Bronchial epithelial cell (primary cell): ENCODE measurements at regions not wholly inside any gene's neighbourhood (a gene's known extent, or its start where the extent isn't known, plus 50 kb on each side); places are given as distances from the start of the nearest gene placed in this dataset.

Experiments used
- DNase-seq: peaks from one replicate; pipeline ENCODE4 v3.0.0-alpha.2; 2010; ENCODE audit warnings: low read depth
- FAIRE-seq: peaks from 2 replicates; lab custom pipeline; 2011; peaks lifted over from hg19 to GRCh38; lab: Jason Lieb, UNC
- H3K27me3 ChIP-seq: 2 replicates; pipeline ENCODE4 v1.5.1; 2011; ENCODE audit warnings: low read length; ENCODE audit not compliant: control insufficient read depth, insufficient read depth
- H3K36me3 ChIP-seq: 2 replicates; pipeline ENCODE4 v1.5.1; 2011; ENCODE audit warnings: low read length; ENCODE audit not compliant: control insufficient read depth, insufficient read depth
- H3K4me3 ChIP-seq: 2 replicates; pipeline ENCODE4 v1.5.1; 2011; ENCODE audit warnings: mild to moderate bottlenecking, low read depth, low read length, control low read depth
- TF ChIP-seq, protein P1 (sequence below): IDR thresholded peaks from 2 replicates; pipeline ENCODE4 v1.5.1; 2011; ENCODE audit warnings: mild to moderate bottlenecking, moderate library complexity, low read length, control low read depth, inconsistent platforms; ENCODE audit not compliant: insufficient read depth, severe bottlenecking

DNA sequence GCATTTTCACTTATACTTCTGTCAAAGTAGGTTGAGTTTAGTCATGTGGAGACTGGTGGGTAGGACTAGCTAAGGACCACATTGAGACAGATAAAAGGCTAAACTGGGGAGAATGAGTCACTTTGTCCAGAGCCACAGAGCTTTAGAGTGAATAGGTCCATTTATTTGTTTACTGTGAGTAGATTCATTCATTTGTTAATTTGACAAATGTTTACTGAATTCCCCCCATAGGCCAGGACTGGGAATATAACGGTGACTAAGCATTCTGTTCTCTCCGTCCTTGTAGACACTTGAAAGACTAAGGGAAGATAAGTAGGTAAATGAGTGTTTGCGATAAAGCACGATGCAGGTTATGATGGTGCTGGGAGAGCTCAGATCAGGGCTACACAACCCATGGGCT, 699.7 kb upstream of the ID4 start:
- TF ChIP-seq, protein P1, sequence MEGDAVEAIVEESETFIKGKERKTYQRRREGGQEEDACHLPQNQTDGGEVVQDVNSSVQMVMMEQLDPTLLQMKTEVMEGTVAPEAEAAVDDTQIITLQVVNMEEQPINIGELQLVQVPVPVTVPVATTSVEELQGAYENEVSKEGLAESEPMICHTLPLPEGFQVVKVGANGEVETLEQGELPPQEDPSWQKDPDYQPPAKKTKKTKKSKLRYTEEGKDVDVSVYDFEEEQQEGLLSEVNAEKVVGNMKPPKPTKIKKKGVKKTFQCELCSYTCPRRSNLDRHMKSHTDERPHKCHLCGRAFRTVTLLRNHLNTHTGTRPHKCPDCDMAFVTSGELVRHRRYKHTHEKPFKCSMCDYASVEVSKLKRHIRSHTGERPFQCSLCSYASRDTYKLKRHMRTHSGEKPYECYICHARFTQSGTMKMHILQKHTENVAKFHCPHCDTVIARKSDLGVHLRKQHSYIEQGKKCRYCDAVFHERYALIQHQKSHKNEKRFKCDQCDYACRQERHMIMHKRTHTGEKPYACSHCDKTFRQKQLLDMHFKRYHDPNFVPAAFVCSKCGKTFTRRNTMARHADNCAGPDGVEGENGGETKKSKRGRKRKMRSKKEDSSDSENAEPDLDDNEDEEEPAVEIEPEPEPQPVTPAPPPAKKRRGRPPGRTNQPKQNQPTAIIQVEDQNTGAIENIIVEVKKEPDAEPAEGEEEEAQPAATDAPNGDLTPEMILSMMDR = no peak
- FAIRE-seq = no peak
- no peak overlapping the region for H3K4me3 ChIP-seq

DNA sequence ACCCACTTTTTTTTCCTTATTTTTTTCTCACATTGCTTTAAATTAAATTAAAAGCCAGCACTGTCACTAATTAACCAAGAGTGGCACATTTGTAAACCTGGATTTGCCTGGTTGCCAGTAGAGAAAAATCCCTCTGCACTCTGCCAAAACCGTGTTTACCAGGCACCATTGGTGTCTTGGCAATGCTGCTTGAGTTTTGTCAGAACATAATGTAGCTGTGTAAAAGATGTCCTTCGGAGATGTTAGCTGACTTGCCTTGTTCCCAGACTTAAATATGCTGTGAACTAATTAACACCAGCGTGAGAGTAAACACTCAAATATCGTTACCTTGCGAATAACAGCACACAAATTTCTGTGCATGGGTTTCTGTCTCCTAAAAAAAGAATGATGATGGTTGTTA, 694.9 kb upstream of the ID4 start:
- no peak for FAIRE-seq
- no peak overlapping the region for H3K4me3 ChIP-seq
- H3K27me3 ChIP-seq = no peaks in the 10 kb centered on the region
- DNase-seq = no peak
- TF ChIP-seq, protein P1 = no peak
- no peaks in the 10 kb centered on the region for H3K36me3 ChIP-seq

More for the DNA sequence above, 699.7 kb upstream of the ID4 start:
- DNase-seq = no peak
- no peaks in the 10 kb centered on the region for H3K36me3 ChIP-seq
- no peaks in the 10 kb centered on the region for H3K27me3 ChIP-seq

DNA sequence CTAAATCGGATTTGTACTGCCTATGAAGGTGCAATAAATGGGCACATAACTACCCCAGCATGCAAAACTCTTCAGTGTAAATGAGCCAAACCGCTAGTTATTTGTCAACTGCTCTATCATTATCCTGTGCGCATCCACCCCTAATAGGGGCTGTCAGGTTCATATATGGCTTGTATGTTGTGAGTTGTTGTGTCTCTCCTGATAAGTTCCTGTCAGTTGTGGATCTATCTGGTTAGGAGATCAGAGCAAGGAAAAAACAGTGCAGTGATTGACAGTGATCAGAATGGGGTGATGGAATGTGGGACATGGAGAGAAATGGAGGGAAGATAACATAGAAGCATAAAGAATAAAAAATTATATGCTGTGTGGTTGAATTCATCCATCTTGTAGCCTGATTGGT, 686.9 kb upstream of the ID4 start:
- no peak overlapping the region for H3K4me3 ChIP-seq
- TF ChIP-seq, protein P1 = no peak
- H3K27me3 ChIP-seq = no peaks in the 10 kb centered on the region
- no peak for DNase-seq
- H3K36me3 ChIP-seq = no peaks in the 10 kb centered on the region
- no peak for FAIRE-seq

DNA sequence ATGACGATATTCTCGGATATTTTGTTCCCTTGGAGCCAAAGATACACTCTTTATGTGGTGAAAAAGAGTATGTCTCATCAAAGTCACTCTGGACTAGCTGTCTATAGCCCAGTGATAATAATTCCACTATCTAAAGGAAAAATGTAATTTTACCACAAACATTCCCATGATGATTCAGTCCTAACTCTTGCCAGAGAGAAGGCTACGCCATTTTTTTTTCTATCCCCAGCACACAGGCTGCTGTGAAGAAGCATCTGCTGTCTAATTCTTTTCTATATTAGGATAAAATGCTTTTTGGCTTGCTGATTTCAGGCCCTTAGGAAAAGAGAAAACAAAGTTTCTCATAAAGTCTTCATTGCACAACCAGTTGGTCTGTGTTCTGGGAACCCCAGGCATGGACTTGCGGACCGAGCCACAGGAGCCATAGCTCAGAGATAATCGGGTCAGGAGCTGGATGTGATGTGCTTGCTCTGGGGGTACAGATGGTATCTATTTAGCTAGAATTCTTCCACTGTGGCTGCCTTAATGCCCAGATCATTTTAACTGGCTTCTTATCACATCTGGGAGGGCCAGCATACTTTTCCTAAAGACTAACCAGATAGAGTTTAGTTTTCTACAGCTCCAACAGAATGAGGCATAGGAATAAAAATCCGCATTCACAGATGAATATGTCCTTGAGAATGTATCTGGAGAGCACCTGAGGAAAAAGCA, 683.7 kb upstream of the ID4 start:
- TF ChIP-seq, protein P1 = no peak
- FAIRE-seq = no peak
- DNase-seq = no peak
- H3K27me3 ChIP-seq = no peaks in the 10 kb centered on the region
- no peak overlapping the region for H3K4me3 ChIP-seq
- H3K36me3 ChIP-seq = no peaks in the 10 kb centered on the region

DNA sequence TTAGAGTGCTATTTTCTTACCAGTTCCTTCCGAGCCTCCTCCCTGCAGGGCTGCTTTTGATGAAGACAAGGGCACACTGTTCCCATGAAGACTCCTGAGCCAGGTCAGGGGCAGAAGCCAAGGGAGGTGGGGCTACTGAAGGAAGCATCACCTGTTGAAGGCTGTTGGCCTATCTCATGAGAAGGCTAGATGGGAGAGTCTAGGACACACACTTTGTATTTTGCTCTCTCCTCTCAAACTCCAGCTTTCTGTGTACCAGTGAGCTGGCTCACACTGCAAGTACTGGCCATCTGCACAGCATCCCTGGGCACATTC, 683.2 kb upstream of the ID4 start:
- TF ChIP-seq, protein P1 = no peak
- DNase-seq = no peak
- FAIRE-seq = no peak
- H3K36me3 ChIP-seq = no peaks in the 10 kb centered on the region
- no peak overlapping the region for H3K4me3 ChIP-seq
- no peaks in the 10 kb centered on the region for H3K27me3 ChIP-seq

DNA sequence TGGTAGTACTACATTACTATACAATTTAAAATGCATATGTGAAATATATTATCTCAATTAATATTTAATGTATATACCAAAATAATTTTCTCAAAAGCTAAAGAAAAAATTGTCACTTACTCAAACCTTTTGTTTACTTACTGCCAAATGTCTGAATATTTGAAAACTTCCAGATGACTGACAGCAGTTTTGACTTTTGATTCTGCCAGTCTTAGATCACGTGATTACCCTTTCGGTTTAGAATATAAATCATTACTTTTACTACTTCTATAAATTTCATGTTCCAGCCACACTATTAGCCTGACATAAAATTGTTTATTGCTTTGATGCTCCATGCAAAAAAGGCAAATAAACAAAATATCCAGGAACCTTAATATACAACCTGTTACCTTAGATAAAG, 680.7 kb upstream of the ID4 start:
- no peak for DNase-seq
- TF ChIP-seq, protein P1 = no peak
- no peaks in the 10 kb centered on the region for H3K36me3 ChIP-seq
- no peak for FAIRE-seq
- no peaks in the 10 kb centered on the region for H3K27me3 ChIP-seq
- no peak overlapping the region for H3K4me3 ChIP-seq
